Ramos (cell line): ENCODE measurements at regions not wholly inside any gene's neighbourhood (a gene's known extent, or its start where the extent isn't known, plus 50 kb on each side); places are given as distances from the start of the nearest gene placed in this dataset.
"Not testable (repeated sequence)": the region's sequence is repeated elsewhere in the genome, so short reads cannot be mapped to it uniquely, and the experiment has no call there.

Source experiments
- in situ Hi-C: fragments of 300-500 bp; cut with MboI; formaldehyde crosslinking; loops from one replicate; pipeline ENCODE4 v1.14.3; 2022; ENCODE audit warnings: low sequenced_read_pairs; ENCODE audit not compliant: unreplicated experiment

DNA sequence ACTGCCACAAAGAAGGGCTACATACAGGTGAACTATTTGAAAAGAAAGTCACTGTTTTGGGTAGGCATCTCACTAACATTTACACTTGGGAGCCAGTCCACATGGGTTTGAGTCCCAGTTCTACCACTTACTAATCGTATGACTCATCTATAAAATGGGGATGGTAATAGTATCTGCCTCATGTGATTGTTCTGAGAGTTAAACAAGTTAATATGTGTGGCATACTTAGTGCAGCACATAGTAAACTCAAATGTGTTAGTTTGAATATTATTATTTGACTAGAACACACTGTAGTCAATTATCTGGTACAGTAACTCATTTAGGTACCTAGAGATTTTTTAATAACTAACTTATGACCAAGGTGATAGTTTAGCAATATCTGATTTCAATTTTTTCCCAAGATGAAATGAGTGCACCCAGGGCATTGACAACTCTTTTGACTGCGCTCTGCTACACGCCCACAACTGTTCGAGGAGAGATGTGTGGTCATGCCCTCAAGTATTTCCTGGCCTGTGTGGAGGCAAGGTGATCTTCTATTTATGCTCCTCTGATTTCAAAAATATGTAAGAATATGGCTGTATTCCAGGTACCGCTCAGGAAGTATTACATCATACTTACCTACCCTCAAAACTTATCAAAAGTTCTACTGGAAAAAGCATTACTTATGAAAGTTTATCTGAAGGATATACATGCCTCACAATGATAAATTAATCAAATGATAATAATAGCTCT lies 210.6 kb upstream of the EGLN3 start:
- in situ Hi-C loops: no loop called here

DNA sequence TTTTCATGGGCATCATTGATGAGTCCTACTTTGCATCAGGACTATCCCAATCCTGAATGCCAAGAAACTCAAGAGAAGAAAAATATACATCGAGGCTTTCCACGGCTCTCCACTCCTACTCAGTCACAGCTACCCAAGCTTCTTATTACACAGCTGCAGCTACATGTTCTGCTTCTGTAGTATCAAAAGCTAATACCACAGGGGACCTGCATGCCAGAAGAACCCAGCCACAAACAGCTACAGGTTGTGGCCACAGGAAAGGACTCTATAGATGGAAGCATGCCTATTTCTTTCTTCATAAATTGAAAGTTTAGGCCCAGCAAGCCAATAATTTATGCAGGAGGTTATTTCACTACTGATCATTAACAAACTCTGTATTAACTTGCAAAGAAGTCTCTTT lies 209.7 kb upstream of the EGLN3 start:
- in situ Hi-C loops: no loop called here

DNA sequence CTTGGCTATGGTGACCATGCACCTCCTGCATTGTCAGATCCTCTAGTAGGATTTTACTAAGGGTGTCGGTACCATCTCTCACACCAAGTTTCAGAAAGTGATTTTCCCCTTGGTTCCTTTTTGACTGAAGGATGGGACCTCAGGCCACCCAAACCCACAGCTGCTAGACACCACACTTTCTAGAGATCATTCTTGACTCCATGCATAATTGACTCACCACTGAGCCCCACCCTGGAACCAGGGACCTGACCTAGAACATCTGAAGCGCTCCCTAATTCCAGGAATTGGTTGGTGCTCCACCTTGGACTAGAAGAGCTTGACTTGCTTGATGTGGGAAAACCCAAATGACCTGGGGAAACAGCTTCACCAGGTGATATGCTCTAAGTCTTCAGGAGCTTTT lies 206.8 kb upstream of the EGLN3 start:
- in situ Hi-C loops: no loop called here

DNA sequence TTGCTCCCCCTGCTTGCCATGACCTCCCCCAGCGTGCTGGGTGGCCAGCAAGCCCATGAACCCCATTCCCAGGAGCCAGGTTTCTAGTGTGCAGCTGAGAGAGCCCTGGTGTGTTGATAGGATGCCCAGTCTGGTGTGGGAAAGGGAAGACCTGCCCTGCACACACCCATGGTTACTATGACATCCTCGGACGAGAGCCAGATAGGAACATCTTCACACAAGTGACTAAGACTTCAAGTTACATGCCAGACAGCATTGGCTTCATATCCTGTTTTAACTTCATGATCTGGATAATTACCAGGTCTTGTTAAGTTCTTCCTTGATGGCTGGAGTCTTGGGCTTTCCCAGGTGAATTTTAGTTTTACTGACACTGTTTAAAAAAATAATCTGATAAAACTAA lies 196.6 kb upstream of the EGLN3 start:
- in situ Hi-C loops: no loop called here

DNA sequence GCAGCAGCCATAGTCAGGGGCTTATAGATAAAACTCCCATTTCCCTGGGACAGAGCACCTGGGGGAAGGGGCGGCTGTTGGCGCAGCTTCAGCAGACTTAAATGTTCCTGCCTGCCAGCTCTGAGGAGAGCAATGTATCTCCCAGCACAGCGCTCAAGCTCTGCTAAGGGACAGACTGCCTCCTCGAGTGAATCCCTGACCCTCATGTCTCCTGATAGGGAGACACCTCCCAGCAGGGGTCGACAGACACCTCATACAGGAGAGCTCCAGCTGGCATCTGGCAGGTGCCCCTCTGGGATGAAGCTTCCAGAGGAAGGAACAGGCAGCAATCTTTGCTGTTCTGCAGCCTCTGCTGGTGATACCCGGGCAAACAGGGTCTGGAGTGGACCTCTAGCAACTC lies 189.3 kb upstream of the EGLN3 start:
- in situ Hi-C loops: not testable (repeated sequence)

DNA sequence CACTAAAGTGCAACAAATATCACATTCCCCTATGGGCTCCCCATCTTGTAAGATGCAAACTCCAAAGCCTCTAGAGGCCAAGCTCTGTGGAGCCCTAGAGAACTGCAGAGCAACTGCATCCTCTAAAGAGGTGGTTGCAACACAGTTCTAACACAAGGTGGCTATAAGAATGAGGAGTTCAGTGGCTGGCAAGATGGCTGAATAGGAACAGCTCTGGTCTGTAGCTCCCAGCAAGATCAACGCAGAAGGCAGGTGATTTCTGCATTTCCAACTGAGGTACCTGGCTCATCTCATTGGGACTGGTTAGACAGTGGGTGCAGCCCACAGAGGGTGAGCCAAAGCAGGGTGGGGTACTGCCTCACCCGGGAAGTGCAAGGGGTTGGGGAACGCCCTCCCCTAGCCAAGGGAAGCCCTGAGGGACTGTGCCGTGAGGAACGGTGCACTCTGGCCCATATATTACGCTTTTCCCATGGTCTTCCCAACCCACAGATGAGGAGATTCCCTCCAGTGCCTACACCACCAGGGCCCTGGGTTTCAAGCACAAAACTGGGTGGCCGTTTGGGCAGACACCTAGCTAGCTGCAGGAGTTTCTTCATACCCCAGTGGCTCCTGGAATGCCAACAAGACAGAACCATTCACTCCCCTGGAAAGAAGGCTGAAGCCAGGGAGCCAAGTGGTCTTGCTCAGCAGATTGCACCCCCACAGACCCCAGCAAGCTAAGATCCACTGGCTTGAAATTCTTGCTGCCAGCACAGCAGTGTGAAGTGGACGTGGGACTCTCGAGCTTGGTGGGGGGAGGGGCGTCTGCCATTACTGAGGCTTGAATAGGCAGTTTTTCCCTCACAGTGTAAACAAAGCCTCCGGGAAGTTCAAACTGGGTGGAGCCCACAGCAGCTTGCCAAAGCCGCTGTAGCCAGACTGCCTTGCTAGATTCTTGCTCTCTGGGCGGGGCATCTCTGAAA lies 188.6 kb upstream of the EGLN3 start:
- in situ Hi-C loops: not testable (repeated sequence)

DNA sequence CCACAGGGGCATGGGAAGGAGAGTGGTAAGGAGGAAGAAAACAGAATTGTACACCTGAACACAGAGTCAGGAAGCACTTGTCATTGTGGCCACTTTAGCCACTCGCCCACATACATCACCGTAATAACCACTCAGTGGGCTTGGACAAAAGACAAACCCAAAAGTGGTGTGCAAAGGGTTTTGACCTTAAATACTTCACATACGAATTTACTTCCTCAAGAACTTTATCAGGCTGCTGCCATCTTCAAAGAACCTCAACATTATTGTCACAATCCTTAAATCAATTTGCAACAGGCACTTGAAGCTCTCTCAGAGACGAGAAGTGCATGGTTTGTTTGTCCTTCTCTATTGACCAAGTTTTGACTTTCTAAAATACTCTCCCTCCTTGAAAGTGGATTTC lies 187.3 kb upstream of the EGLN3 start:
- in situ Hi-C loops: no loop called here

DNA sequence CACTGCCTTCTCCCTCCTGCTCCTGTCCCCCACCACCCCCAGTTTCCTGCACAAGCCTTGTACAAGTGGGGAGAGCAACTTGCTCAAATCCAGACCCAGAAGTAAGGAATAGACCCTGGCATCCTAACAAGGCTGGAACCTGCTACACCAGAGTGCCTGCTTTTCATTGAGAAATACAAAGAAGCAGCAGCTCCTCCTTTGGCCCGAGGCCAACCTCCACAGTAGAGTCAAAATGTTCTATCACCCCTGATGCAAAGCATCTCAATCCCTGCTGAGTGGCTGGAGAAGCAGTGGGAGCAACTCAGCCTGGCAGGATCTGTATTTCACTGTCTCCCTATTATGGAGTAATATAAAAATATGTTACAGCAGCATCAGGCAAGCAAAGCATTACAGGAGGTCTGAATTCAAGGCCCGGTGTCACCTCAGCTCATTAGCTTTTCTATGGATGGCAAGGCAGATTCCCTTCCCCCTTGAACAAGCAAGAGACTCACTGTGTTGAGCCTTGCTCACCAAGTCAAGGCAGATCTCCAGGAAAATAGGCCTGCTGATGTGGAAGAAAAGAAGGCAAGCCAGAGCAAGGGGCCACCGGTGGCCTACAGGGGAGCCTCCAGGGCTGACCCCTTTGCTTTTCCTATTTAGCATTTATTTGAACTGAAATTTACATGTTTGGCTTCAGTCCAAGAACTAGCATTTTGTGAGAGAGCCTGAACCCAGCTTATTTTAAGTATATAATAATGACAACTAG lies 186.3 kb upstream of the EGLN3 start:
- in situ Hi-C loops: no loop called here

DNA sequence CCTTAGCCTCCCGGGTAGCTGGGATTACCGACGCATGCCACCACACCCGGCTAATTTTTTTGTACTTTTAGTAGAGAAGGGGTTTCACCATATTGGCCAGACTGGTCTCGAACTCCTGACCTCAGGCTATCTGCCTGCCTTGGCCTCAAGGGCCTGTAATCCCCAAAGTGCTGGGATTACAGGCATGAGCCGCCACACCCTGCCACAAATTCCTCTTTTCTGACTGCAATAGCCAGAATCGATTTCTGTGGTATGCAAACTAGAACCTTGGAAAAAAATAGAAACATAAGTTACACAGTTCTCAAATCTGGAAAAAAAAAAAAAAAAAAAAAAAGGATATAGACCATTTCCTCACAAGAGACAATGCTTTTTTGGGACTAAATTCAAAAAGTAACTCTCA lies 184.6 kb upstream of the EGLN3 start:
- in situ Hi-C loops: no loop called here

DNA sequence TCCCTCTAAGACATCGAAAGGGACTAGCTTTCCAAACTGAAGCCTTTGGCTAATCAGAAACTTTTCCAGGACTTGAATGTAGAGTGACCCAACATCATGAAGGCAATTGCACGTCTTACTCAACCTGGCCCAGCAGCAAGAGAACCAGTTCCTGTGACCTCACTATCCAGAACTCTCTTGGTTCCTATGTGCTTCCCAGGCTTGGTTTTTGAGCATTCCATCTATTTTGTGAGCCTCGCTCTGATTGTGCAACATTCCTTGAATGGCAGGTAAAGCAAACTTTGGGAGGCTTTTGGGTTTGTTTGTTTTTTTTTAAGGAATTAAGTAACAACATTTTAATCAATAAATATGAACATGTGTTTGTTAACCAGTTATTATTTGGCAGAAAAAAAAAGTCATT lies 183.6 kb upstream of the EGLN3 start:
- in situ Hi-C loops: no loop called here

DNA sequence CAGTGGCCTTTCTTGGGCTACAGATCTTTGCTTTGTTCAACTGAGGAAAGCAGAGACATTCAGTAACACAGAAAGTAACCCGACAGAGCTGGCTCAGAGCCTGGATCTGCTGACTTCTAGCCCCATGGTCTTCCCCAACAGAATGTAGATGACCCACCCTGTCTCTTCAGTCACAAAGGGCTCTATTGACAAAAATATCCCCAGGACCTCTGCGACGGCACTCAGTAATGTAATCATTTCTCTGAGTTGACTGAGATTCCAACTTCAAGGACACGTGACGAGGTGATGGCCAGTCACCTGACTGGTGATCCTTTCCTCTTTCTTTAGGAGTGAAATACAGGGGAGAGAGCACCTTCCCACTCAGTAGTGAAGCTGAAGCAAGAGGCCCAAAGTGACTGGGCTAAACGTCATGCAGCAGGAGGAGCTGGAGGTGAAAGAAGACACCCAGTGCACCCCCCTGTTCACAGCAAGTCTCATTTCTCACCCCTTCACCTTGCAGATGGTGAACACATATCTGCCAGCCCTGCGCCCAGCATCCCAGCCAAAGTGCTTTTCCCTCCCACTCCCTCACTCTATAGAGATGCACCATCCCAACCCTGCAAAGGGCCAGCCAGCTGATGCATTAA lies 179.2 kb upstream of the EGLN3 start:
- in situ Hi-C loops: no loop called here

DNA sequence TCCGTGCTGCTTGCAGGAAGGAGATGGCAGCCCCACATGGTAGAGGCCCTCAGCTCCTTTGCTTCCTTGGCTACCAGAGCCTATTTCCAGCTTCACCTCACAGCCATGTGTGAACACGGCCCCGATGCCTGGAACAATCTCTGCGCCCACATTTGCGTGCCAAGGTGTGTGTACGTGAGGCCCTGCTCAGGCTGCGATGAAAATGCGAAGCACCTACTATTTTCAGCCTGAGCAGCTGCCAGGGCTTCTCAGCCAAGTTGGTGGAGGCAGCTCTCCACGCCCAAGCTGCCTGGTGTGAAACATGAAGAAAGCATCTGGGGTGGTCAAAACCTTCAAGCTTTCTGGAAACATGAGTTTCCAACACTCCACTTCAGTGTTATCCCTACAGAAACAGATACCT lies 177.8 kb upstream of the EGLN3 start:
- in situ Hi-C loops: no loop called here

DNA sequence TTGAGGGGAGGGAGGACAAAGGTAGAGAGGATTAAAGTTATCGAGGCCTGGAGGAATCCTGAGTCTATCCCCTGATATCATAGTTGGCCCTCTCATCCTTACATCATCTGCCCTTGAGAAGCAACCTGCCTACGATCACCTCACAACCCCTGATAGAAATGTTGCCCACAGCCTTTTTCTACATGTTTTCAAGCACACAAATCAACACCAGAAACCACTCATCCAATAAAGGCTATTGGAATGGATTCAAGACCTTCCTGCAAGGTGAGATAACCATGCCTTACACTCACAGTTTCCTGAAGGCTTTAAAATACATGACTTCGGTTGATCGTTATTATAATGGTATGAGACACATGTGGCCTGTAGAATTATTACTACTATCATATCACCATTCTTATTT lies 175.7 kb upstream of the EGLN3 start:
- in situ Hi-C loops: no loop called here

DNA sequence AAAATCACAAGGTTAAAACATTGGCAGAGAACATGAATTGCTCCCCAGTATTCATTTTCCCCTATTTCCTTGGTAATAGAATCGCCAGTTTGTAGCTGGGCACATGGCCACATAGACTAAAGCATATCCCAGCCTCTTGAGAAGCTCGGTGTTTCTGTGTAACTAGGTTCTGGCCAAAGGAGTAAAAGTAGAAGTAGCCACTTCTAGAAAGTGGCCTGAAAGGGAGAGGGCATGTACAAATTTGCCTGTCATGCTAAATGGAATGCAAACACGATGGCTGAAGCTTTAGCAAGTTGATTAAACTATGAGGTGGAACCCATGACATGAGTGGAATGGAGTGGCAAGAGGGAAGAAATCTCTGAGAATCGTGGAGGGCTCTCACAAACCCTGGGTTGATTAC lies 173.7 kb upstream of the EGLN3 start:
- in situ Hi-C loops: no loop called here

DNA sequence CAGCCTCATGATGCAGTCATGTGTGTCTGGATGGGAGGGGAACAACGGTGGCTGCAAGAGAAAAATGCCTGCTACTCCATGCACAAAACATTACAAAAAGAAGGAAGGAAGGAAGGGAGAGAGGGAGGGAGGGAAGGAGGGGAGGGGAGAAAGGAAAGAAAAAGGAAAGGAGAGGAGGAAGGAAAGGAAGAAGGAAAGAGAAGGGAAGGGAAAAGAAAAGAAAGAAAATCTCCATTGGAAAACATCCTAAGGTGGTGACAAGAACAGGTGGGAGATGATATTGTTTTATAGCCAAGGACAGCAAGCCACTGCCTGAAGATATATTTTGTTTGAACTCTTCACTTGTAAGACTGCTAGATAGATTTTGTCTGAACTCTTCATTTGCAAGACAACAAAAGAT lies 171.8 kb upstream of the EGLN3 start:
- in situ Hi-C loops: no loop called here

DNA sequence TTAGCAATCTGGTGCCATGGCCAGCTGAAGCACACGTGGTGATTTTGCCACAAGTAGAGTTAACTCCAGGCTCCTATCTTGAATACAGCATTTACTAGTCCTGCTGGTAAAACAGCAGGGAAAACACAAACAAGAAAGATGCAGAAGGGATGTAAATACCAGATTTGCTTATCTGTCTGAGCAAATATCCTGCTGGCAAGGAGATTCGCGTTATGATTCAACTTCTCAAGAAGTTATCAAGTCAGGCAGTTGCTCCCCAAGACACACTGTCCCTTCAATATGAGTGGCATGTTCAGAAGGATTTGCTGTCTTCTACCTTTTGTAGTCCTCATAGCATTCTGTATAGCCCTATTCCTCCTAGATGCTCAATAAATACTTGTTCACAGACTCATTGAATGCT lies 171.2 kb upstream of the EGLN3 start:
- in situ Hi-C loops: no loop called here

DNA sequence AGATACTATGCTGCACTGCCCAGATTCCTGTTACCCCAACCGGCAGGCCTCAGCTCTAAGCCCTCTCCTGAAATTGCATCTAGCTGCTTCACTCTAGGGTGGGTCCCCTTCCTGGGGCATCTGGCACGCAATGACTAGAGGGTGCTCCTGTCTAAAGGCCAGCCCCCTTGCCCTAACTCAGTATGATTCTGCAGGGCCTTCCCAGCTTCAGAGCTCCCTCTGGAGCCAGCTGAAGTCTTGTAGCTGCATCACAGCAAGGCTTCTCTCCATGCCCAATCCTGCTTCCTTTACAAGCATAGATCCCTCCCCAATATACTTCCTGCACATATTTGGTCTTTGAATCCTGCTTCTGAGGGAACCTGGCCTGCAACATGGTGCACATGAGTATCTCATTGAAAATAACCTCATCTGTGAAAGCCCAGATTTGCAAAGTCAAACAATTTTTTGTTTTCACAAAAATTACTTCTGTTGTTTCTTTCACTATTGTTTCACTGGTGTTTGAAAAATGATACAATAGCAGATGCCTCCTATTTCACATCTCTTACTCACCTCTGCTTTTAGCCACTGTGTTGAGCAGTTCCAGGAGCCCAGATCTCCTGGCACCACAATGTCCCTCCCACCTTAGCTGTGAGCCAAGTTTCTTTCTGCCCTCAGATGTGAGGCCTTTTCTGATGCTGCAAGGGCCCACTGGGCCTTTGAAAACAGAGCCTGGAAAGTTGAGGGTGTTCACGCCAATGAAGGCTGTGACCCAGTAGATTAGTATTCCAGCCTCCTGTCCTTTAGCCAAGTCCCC lies 169.5 kb upstream of the EGLN3 start:
- in situ Hi-C loops: no loop called here

DNA sequence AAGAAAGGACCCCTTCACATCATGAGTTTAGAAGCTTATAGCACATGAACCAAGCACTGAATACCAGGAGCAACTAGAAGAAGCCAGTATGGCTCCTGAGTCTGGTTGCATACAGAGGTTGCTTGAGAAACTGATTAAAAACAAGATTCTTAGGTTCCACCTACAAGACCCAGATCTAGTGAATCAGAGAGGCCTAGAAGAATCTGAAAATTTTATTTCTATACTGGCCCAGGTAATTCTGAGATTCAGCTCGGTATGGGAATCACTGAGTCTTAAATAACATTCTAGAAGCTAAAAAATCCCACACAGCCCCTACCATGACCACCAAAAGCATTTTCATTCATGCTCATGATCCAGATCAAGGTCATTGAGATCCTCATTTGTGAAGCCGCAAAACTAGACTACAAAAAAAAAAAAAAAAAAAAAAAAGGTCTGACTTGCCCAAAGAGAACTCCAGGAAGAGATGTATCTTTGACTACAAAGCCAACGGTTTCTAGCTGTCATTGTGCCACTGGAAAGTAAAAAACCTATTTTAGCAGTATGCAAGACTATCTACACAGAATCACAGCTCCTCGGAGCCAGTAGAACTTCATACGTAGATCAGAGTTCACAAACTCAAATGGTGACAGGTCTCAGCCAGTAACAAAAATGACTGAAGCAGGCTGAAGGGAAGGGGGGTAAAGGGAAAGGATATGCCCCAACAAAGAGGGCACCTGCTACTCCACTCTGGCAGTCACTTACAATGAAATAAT lies 168.4 kb upstream of the EGLN3 start:
- in situ Hi-C loops: no loop called here

DNA sequence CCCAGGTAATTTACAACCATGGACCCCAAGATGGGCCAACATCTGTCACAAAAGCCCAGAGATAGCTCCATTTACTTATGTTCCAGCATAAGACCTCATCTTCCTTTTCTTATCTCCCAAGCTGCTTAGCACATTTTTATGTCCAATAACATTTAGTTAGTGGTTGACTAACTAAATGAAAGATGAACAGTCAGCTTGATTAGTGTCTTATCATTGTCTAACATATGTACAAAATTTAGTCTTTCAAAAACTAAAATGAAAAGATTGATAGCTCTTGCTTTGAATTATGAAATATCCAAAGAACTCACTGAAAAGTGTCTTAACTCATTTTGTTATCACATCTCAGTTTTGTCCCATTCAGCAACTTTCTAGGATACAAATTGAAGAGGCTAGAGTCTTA lies 163.1 kb upstream of the EGLN3 start:
- in situ Hi-C loops: no loop called here
